HL-60 (cell line): ENCODE measurements at regions not wholly inside any gene's neighbourhood (a gene's known extent, or its start where the extent isn't known, plus 50 kb on each side); places are given as distances from the start of the nearest gene placed in this dataset.

ENCODE experiments used
- GABPA ChIP-seq: IDR thresholded peaks from 2 replicates; pipeline ENCODE4 v1.6.1; 2012; ENCODE audit warnings: low read depth
- POLR2AphosphoS5 ChIP-seq: IDR thresholded peaks from 2 replicates; pipeline ENCODE4 v1.6.1; 2012; ENCODE audit warnings: low read depth
- SPI1 ChIP-seq: IDR thresholded peaks from 2 replicates; pipeline ENCODE4 v1.6.1; 2012; ENCODE audit warnings: low read depth, mild to moderate bottlenecking, borderline replicate concordance
- TF ChIP-seq, protein P1 (sequence below): IDR thresholded peaks from one replicate; pipeline ENCODE4 v1.5.1; 2011; ENCODE audit warnings: low read length, control low read depth, inconsistent platforms; ENCODE audit not compliant: insufficient read depth
- TF ChIP-seq, protein P2 (sequence below): IDR thresholded peaks from 2 replicates; pipeline ENCODE4 v1.6.1; 2012; ENCODE audit warnings: low read depth; ENCODE audit not compliant: insufficient replicate concordance

DNA sequence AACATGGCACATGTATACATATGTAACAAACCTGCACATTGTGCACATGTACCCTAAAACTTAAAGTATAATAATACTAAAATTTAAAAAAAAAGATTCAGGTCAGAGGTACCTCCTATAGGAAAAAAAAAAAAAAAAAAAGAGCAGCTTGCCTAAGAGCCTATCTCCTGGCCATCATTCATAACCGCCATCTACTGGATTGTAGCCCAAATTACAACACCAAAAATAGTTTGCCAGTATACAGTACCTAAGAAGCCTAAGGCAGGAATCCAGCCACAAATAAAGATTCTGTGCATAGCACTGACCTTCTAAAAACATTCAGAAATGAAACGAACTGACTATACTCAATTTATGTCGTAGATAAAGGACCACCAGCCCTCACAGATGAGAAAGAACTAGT is 438.4 kb upstream of the ADGRB3 start:
- TF ChIP-seq, protein P1, sequence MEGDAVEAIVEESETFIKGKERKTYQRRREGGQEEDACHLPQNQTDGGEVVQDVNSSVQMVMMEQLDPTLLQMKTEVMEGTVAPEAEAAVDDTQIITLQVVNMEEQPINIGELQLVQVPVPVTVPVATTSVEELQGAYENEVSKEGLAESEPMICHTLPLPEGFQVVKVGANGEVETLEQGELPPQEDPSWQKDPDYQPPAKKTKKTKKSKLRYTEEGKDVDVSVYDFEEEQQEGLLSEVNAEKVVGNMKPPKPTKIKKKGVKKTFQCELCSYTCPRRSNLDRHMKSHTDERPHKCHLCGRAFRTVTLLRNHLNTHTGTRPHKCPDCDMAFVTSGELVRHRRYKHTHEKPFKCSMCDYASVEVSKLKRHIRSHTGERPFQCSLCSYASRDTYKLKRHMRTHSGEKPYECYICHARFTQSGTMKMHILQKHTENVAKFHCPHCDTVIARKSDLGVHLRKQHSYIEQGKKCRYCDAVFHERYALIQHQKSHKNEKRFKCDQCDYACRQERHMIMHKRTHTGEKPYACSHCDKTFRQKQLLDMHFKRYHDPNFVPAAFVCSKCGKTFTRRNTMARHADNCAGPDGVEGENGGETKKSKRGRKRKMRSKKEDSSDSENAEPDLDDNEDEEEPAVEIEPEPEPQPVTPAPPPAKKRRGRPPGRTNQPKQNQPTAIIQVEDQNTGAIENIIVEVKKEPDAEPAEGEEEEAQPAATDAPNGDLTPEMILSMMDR, result no peak
- no peak for TF ChIP-seq GABPA
- TF ChIP-seq, protein P2, sequence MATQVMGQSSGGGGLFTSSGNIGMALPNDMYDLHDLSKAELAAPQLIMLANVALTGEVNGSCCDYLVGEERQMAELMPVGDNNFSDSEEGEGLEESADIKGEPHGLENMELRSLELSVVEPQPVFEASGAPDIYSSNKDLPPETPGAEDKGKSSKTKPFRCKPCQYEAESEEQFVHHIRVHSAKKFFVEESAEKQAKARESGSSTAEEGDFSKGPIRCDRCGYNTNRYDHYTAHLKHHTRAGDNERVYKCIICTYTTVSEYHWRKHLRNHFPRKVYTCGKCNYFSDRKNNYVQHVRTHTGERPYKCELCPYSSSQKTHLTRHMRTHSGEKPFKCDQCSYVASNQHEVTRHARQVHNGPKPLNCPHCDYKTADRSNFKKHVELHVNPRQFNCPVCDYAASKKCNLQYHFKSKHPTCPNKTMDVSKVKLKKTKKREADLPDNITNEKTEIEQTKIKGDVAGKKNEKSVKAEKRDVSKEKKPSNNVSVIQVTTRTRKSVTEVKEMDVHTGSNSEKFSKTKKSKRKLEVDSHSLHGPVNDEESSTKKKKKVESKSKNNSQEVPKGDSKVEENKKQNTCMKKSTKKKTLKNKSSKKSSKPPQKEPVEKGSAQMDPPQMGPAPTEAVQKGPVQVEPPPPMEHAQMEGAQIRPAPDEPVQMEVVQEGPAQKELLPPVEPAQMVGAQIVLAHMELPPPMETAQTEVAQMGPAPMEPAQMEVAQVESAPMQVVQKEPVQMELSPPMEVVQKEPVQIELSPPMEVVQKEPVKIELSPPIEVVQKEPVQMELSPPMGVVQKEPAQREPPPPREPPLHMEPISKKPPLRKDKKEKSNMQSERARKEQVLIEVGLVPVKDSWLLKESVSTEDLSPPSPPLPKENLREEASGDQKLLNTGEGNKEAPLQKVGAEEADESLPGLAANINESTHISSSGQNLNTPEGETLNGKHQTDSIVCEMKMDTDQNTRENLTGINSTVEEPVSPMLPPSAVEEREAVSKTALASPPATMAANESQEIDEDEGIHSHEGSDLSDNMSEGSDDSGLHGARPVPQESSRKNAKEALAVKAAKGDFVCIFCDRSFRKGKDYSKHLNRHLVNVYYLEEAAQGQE, result no peak
- no peak for TF ChIP-seq POLR2AphosphoS5
- TF ChIP-seq SPI1, result no peak
